CD4-positive, alpha-beta T cell treated with Interleukin-4 for 4 hours (primary cell): ENCODE measurements at regions not wholly inside any gene's neighbourhood (a gene's known extent, or its start where the extent isn't known, plus 50 kb on each side); places are given as distances from the start of the nearest gene placed in this dataset.

Experiments used
- DNase-seq: peaks from one replicate; pipeline ENCODE4 v3.0.0-alpha.2; 2020

DNA sequence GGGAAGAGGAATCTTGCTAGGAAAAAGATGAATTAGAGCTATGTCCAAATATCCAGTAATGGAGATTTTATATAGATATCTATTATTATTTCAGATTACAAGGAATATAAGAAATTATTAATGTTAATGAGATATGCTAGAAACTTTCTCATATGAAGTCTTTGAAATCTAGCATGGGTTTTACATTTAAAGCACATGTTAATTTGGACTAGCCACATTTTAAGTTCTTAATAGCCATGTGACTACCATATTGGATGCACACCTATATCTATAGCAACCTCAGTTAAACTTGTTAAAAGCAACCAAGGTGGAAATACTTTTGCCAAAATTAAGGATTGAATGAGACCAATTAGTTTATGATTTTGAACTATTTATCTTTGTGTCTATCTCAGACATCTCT lies 86.7 kb upstream of the CNTNAP4 start:
- DNase-seq = no peak

DNA sequence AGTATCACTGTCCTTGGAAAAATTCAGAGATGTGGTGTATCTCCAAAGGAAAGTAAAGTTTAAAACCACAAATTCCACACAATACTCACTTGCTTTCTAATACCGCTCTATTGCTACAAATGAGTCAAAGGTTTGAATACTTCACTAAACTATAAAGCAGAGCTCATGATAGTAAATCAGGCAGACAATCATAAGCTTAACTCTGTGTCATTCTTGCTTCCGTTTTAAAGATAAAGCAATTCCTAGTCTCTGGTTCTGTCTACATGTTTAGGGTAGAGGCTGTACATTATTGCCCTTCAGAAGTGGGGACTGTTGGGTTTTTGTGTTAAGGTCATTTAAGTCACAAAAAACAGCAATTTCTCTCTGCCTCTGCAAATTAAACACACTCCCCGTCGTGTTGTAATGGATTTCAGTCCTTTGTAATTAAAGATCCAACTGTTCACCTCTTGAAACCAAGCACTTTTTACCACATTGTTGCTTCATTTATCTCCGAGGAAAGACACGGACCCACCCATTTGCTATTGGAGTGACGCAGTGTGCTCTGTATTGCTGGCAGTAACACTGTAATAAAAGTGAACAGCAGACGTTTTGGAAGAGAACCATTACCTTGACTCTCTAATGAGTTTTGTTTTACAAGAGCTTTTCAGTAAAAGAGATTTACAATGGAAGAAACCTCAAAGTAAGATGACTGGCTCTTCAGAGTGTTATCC lies 83.1 kb upstream of the CNTNAP4 start:
- no peak for DNase-seq

DNA sequence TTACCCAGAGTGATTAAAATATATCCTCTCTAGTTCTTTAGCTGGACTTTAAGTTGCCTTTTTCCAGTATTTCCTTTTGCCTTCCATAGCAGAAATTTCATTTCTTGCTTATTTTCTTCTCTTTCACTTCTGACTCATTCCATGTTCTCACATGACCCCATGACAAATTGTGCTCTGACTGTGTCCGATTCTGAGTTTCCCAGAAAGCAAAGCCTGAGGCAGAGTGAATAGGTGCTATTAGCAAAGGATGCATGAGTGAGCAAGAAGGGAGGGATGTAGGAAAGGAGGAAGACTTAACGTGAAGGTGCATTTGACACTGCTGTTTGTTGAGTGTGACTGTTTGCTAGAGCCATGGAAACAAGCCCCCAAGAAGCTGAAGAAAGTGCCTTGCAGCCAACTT lies 82.6 kb upstream of the CNTNAP4 start:
- DNase-seq = no peak

DNA sequence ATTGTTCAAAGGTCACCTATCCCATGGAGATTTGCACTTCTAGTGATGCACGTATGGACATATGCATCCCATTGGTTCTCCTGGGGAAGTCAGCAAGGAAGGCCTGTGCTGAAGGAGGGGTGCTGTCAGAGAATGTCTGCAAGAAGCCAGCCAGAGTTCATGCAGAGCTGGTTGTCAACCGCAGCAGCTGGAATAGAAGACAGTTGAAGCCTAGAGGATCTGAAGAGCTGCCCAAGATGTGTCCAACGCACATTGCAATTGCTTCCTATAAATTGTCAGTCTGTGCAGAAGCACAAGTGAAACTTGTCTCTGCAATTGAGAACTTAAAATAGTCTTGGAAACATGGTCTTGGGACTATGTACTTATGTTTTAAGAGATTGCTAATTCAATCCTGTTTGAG lies 82.1 kb upstream of the CNTNAP4 start:
- no peak for DNase-seq

DNA sequence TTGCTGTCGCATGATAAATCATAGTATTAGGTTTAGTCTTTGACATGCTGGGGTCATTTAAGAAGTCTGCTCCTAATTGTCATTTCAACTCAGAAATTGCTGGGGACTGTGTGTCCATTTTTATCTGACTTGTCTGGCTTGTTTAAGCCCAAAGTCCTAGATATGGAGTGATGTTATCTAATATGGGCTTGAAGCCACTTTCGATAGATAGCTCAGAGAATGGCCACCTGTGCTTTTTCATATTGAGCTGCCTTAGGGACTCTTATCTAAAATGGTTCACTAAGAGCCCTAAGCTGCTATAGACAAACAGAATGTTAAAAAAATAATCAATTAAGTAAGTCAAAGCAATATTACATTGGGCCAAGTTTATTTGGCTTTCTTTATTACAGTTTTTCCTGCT lies 81.6 kb upstream of the CNTNAP4 start:
- DNase-seq = no peak

DNA sequence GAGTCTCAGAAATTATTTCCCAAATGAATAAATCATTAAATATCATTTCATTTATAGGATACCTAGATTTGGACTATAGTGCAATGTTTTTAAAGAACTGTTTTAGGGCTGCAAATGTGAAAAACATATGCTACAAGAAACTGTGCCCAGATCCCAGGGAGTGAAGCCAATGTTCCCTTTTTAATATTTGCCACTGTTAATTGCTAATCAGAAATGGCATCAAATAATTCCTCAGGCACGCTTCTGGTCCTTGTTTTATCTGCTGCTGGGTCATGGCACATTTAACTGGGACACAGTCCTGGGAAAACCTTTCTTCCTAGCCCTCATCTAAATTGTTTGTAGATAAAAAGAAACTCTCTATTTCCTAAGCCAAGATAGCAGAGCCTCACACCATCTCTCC lies 79.3 kb upstream of the CNTNAP4 start:
- no peak for DNase-seq

DNA sequence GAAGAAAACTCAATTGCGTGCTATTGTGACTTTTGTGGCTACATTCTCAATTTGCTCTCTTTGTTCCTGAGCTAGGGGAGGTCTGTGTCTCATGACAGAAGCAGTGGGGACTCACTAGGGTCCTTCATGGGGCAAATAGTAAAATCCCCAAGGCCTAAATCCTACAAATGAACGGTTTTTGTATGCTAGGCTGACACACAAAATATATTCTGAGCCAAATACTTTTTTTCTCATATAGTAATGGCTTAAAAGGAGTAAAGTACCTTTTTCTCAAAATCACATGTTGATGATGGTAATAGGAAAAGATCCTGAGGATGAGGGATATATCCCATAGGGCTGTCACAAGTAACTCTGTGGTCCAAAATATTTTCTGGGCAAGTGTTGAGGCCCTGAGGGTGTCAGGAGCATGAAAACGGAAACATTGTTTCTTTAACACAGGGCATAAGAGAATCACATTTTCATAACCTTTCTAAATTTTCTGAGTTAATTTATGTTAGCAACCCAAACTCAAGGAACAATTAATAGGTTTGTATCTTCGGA lies 77.5 kb upstream of the CNTNAP4 start:
- no peak for DNase-seq

DNA sequence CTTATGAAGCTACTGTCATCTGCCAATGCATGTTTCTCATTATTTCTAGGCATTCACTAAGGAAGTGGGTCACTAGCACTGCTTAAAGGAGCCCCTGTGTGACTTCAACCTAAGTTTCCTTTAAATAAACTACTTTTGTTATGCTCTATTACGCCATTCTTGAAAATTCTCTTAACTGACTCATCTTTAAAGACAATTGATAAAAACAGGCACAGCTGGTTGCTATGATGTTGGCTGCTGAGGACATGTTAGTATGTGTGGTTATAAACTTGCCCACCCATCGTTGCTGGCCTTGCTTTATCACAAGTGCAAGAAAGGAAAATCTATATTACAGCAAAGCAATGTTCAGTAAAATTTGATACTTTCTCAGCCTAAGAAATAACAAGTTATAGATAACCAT lies 75.8 kb upstream of the CNTNAP4 start:
- no peak for DNase-seq

DNA sequence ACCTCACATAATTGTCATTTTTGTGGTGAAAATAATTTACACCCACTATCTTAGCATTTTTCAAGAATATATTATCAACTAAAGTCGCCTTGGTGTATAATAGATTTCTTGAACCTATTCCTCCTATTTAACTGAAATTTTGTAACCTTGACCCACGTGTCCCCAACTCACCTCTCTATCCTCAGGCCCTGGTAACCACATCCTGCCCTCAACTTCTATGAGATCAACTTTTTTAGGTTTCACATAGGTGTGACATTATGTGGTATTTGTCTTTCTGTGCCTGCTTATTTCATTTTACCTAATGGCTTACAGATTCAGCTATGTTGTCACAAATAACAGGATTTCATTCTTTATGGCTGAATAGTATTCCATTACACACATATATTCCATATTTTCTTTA lies 73.0 kb upstream of the CNTNAP4 start:
- no peak for DNase-seq

DNA sequence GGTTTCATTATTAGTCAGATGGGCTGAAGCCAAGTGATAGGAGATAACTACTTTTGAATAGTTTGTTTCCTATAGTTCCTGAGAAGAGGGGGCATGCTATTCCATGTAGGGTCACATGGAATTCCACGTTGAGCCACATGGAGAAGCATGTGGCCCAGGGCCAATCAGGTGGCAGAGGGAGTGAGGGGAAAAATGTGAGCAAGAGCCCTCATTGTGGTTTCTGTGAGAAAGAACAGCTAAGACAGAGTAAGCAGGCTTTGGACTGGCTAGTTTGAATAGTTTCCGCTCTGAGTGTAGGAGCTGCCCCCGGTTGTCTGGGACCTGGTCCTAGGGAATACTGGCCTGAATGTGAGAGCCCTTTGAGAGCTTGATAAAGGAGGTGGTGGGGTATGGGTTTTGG lies 69.9 kb upstream of the CNTNAP4 start:
- no peak for DNase-seq

DNA sequence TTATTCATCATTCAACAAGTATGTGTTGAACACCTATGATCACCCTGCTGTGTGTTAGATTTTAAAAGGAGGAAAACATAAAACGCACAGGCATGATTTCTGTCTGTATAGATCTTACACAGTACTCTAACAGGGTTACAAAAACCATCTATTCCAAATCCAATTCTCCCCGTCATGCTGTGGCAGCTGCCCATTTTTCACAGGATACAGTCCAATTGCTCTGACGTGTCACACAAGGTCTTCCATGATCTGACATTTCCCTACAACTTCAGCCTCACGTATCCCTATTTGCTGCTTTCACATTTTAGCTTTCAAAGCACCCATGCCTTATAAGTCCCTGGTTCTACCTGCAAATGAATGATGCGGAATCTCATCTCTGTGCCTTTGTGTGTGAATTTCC lies 67.0 kb upstream of the CNTNAP4 start:
- DNase-seq = no peak

DNA sequence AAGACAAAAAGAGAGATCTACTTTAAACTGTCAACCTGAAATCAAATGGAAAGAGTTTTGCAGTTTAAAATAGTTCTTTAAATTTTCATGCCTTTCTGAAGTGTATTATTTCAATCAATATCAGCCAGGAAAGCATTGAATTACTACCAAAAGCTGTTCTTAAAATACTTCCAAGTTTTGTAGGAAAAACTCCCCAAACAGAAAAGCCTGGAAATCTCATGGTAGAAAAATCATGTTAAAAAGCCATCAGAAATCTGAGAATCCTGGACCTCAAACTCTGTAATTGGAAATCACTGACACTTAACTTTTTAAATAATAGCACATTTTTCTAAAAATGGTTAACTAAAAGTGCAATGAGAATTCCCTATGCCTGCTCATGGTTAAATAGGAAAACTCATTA lies 63.3 kb upstream of the CNTNAP4 start:
- no peak for DNase-seq

DNA sequence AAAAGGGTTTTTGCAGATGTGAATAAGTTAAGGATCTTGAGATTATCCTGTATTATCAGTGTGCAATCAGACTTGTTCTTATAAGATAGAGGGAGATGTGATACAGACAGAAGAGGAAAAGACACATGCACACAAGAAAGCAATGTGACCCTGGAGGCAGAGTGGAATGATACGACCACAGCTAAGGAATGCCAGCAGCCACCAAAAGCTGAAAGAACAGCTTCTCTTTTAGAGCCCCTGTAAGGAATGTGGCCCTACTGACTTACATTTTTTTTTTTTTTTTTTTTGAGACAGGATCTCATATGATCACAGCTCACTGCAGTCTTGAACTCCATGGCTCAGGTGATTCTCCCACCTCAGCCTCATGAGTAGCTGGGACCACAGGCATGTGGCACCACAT lies 62.3 kb upstream of the CNTNAP4 start:
- DNase-seq = no peak

DNA sequence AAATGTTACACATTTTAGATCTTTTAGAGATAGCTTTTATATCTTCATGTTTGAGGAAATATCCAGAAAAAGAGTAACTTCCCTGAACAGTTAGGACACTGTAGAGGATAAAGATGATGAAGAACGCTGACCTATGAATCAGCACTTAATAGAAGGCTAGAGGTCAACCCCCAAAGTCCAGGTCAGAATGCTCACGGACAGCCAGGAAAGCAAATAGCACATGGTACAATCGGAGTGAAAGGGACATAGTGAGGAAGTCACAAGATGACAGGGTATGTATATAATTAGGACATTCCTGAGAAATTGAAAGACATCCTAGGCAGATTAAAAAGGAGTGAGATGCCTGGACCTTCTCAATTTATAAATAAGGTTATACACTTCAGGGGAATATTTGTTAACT lies 55.1 kb upstream of the CNTNAP4 start:
- DNase-seq = no peak

DNA sequence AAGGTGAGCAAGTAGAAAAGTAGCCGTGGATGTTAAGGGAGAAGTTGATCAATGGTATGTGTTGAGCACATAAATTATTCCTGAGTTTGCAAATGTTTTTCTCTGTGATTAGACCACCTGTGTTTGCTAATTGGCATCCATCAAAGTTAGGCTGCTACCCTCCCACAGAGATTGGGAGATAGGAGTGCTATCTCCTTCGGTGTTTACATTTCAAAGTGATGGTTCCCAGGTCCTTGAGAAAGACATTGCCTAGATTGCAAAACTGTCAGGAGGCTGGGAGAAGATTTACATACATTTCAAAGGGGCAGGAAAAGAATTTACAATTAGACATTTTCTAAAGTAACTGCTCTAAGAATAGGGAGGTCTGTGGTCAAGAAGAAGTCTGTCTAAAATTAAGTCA lies 54.3 kb upstream of the CNTNAP4 start:
- no peak for DNase-seq

DNA sequence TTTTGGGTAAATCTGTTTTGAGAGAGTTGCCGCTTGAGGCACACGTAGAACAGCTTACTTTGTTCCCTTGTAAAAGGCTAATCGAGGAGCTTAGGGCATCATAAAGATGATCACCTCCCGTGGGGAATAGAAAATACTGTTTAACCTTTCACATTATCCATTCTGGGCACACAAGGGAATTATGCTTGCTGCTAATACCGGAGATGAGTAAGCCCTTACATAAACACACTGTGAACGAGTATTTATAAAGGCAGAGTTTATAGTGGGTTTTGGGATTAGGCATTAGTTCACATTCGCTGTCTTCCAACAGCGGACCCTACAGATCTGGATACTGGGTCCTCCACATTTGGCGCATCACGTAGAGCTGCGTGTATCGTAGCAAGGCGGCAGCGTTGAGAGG lies 51.2 kb upstream of the CNTNAP4 start:
- DNase-seq = no peak

DNA sequence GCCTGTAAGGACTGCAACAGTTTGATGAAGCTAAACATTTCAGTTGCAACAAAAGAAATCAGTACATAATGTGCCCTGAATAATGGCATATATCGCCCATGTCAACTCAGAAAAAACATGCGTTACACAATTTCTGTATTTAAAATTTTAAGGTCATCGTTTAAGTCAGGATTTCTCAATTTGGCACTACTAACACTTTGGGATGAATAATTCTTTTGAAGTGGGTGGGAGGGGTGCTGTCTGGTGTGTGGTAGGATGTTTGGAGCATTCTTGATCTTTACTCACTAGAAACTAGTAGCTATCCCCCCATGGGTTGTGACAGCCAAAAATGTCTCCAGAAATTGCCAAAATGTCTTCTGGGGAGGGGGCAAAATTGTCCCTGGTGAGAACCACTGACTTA lies 50.7 kb upstream of the CNTNAP4 start:
- no peak for DNase-seq
